GM21825 (cell line): ENCODE measurements at regions not wholly inside any gene's neighbourhood (a gene's known extent, or its start where the extent isn't known, plus 50 kb on each side); places are given as distances from the start of the nearest gene placed in this dataset.
A peak's percentile ranks its signal among the peaks of the same experiment; 100 is the strongest.

ENCODE experiments used
- ATAC-seq: cut with Tn5 transposase; IDR thresholded peaks from one replicate; pipeline ENCODE4 v1.9.1; 2021; ENCODE audit warnings: mild to moderate bottlenecking, moderate library complexity; ENCODE audit not compliant: unreplicated experiment

DNA sequence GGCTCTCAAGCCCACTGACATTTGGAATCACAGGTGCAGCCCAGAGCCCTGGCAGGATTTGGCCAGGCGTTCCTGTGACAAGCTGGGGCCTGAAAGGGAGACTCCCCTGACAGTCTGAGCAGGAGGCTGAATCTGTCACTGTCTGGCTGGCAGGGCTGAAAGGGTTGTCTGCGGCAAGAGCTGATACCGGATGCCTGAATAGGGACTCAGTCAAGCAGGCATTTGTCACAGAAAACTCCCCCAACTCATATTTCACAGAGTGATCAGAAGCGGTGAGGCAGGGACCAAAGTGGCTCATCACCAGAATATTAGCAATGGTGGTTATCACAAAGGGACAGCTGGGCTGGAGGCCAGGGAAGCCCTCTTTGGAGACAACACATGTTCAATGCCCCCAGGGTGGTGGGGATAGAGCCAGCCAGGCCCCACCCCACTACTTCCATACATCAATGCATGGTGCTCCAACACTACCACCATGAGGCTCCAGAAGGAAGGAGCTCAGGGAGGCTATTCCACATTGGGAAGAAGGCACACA is 295.5 kb downstream of the DTWD2 start:
- ATAC-seq, result no peak

DNA sequence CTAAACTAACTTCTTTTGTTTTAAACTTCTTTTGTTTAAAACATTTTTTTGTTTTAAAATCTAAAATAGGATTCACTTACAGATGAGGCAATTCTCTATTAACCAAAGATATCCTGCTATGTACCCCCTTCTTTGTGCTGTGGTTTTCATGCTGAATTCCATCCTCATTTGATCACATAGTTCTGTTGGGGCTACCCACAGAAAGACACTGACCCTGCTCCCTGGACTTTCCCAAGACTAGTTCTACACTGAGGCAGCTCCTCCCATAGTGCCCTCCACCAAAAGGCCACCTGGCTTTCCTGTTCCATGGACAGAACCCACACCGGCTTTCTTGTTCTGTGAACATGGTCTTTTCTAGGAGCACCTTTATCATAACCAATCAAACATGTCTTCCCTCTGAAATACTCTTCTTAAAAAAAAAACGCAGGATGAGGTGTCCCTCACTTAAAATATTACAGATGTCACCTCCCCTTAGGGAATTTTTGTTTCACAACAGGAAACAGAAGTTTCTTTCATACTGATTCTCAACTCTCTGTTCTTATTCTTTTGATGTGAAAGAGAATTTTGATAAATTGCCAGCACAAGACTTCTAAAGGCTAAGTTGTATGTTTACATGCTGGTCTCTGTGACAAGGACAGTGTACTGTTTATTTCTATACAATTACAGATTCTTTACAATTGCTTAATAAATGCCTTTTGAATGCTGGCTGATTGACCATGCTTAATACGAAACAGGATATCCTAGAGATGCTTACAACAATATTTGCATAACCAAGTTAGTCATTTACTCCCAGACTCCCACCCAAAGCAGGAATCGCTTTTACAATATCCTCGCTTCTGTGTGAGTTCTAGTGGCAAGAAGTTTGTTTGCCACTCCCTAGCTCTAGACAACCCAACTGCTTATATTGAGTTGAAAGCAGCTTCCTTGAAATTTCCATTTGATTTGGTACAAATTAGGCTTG is 300.4 kb downstream of the DTWD2 start:
- ATAC-seq, result peak; percentile 57

GRCh38 chr5:118687100-118687499 is 301.2 kb downstream of the DTWD2 start:
- no peak for ATAC-seq

GRCh38 chr5:118681655-118682054 is 306.7 kb downstream of the DTWD2 start:
- ATAC-seq, result no peak

DNA sequence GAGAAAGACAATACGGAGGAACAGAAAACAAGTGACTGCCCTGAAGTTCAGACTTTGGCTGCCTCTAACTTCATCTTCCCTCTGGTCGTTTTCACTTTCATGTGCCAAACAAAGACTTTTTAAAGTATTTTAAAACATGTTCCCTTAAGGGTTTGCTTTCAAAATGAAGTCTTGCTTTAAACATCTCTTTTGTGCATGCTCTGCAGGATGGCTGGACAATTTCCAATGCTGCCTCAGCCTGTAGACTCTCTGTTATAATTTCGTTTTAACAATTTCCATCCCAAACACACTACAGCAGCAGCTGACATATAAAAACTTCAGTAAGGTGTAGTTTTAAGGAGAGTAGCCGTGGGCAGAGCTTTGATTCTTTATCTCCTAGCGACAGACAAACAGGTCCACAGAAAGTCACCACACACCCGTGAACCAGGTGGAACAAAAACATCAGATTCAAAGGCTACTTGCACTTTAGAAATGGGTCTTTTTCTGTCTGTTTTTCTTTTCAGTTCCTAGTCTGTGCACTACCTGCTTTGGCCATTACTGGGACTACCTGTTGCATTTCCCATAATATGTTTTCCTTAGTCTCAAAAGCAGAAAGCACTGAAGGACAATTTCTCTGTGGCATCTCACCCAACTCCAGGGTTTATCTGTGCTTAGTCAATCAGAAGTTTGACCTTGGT is 308.9 kb downstream of the DTWD2 start:
- ATAC-seq, result no peak

GRCh38 chr5:118678746-118679145 is 309.6 kb downstream of the DTWD2 start:
- no peak for ATAC-seq

DNA sequence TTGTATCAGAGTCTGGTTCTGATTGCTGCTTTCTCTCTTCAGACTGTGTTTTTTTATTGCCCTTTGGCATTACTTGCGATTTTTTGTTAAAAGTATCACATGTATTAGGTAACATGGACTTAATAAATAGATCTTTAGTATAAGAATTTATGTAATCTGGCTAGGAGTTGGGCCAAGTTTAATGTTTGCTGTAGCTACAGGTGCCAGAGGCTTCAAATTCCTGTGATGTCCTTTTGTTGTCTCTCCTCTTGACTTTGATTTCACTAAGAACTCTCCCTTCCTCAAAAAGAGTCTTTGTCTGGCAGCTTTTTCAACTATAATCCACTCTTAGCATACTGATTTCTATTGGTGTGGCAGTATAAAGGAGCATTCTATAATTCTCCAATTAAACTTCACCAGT is 313.1 kb downstream of the DTWD2 start:
- ATAC-seq, result no peak

GRCh38 chr5:118657576-118657975 is 330.8 kb downstream of the DTWD2 start:
- ATAC-seq, result no peak

DNA sequence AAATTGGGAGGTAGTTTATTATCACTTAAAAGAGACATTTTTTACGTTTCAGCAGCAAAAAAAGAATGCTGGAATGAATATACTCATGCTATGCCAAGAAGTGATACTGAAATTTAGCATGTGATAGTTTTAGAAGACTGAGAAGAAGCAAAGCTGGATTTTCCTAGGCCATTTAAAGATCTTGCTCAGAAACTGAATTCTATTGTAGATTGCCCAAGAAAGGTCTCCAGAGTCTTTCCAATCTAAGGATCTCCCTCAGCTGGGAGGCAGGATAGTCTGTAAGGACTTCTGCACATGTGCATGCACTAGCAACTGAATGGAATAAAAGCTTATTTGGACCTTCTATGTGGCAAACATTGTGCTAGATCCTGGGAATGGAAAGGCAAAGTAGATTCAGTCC is 334.5 kb downstream of the DTWD2 start:
- ATAC-seq, result no peak

GRCh38 chr5:118653183-118653582 is 335.2 kb downstream of the DTWD2 start:
- ATAC-seq, result no peak

DNA sequence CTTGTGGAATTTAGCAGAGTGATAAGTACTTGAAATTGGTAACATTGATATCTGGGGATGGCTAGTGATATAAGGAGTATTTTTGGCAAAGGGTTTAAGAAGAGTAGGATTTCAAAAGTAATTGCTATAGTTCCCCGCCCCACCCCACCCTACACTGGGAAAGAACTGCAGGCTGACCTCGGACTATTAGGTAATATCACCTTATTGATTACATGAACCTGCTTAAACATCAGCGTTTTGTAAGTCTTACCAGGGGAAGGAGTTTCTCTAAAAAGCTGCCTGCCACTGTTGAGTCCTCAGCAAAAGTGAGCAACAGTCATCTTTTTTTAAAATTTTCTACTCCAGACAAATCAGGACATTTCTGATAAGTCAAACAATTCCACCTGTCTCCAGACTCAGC is 337.3 kb downstream of the DTWD2 start:
- no peak for ATAC-seq

- ATAC-seq, result no peak
Measured at GRCh38 chr5:118647587-118647986, 340.8 kb downstream of the DTWD2 start.

GRCh38 chr5:118646917-118647316 is 341.4 kb downstream of the DTWD2 start:
- ATAC-seq, result no peak

- ATAC-seq, result no peak
Measured at GRCh38 chr5:118637947-118638670, 350.2 kb downstream of the DTWD2 start.

- ATAC-seq, result no peak
Measured at GRCh38 chr5:118628660-118629354, 359.5 kb downstream of the DTWD2 start.

- no peak for ATAC-seq
Measured at GRCh38 chr5:118620233-118620632, 368.1 kb downstream of the DTWD2 start.

DNA sequence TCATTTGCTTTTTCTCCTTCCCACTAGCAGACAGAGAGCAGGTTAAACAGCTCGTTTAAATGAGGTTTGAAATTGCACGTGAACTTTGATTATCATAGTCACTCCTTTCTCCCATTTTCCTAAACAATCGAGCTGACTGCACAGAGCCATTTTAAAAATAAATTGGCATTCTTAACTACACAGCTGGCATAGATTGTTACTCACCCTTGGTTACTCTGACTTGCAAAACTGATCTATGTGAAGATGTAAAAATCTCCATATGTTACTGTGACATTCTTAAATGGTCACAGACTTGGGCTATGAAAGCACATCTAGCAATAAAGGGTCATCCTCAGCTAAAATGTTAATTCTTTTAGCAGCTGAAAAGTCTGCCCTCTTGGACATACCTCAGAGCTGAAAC is 368.5 kb downstream of the DTWD2 start:
- ATAC-seq, result no peak

- ATAC-seq, result no peak
Measured at GRCh38 chr5:118616281-118616680, 372.1 kb downstream of the DTWD2 start.

DNA sequence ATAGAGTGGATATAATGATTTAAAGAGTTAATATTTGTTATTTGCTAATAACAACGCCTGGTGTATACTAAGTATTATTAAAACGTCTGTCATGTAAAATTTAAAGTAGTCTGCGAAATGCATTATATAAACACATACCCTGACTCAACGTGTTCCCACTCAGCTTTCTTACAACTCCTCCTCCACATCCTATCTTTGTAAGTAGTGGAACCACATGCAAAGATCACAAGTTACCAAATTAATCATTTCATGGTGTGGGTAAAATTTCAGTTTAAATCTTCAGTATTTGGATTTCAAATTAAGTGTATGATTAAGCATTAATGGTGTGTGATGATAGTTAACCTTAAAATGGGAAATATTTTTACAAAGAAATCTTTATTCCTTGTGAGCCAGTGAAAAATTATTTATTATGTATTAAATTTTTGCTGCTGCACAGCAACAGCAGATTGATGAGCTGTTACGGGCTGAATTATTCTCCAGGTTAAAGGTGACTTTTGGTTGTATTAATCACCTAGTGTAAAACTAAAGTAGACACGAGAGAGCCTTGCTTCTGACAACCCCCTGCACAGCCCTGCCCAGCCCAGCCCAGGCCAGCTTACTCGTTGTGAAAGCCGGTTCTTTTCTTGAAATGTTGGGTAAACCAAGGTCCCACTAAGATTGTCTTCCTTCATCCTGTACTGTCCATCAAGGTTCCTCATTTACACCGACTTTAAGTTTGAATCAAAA is 373.5 kb downstream of the DTWD2 start:
- ATAC-seq, result no peak

DNA sequence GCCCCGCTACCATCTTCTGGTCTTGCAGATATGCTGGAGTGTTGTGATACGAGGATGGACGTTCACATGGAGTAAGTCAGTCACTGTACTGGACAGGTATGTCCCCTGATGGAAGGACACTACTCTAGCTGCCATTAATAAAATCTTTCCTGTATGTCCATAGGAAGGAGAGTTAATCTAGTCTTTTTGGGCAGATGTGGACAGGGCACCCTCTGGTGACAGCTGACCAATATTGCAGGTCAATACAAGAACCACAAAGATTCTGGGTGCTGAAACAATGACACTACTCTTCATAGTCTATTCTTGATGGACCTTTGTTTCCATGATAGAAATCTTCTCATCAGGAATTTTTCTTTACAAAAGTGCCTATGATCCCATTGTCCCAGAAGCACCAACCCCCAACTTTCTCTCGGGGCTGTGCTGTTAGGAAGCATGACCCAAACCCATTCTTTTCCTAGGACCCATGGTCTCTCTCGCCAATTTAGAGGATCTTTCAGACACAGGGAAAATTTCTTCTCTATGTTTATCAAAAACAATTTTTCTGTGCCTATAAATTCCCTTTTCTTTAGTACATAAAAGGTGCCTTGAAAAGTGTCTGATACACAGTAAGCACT is 376.9 kb downstream of the DTWD2 start:
- no peak for ATAC-seq
